ENCODE measurements at regions not wholly inside any gene's neighbourhood (a gene's known extent, or its start where the extent isn't known, plus 50 kb on each side); places are given as distances from the start of the nearest gene placed in this dataset.

GRCh38 chr9:110129425-110129824, 78.5 kb downstream of the C9orf152 start:
- TF ChIP-seq CTCF (IDR thresholded peaks at IDR 0.05) (no peak), EZH2 (IDR thresholded peaks at IDR 0.05) (no peak), EZH2phosphoT487 (IDR thresholded peaks at IDR 0.05) (no peak)
